OCI-LY3 (cell line): ENCODE measurements at regions not wholly inside any gene's neighbourhood (a gene's known extent, or its start where the extent isn't known, plus 50 kb on each side); places are given as distances from the start of the nearest gene placed in this dataset.

Experiments
- H2AFZ ChIP-seq: fragments of 200-600, 300-600 bp; shearing (Covaris generic); 2 replicates; pipeline ENCODE4 v1.6.0; 2014; ENCODE audit warnings: antibody characterized with exemption, low read depth, low read length
- H3K27ac ChIP-seq: fragments of 200-600, 300-600 bp; sonication (generic); 2 replicates; pipeline ENCODE4 v1.5.1; 2014; ENCODE audit warnings: mild to moderate bottlenecking, low read length, moderate library complexity, mixed read lengths
- H3K27me3 ChIP-seq: fragments of 200-600, 300-600 bp; sonication (generic); 2 replicates; pipeline ENCODE4 v1.6.1; 2014; ENCODE audit warnings: low read depth, low read length, mixed read lengths
- H3K36me3 ChIP-seq: fragments of 200-600, 300-600 bp; sonication (generic); replicated peaks from 2 replicates; pipeline ENCODE3; 2014; ENCODE audit warnings: low read depth, low read length, mixed read lengths
- H3K4me1 ChIP-seq: fragments of 300-600, 200-600 bp; sonication (generic); 2 replicates; pipeline ENCODE4 v1.6.1; 2014; ENCODE audit warnings: low read length, mixed read lengths
- H3K4me2 ChIP-seq: fragments of 200-600, 300-600 bp; sonication (generic); 2 replicates; pipeline ENCODE4 v1.6.1; 2014; ENCODE audit warnings: low read length, mixed read lengths
- H3K4me3 ChIP-seq: fragments of 300-600, 200-600 bp; sonication (generic); 2 replicates; pipeline ENCODE4 v1.5.1; 2014; ENCODE audit warnings: antibody characterized with exemption, mild to moderate bottlenecking, low read length, moderate library complexity
- H3K79me2 ChIP-seq: fragments of 300-600, 200-600 bp; shearing (Covaris generic); 2 replicates; pipeline ENCODE4 v1.6.1; 2014; ENCODE audit warnings: mild to moderate bottlenecking, low read length, mixed read lengths
- H3K9ac ChIP-seq: fragments of 300-600, 200-600 bp; shearing (Covaris generic); 2 replicates; pipeline ENCODE4 v1.6.0; 2014; ENCODE audit warnings: mild to moderate bottlenecking, low read length, moderate library complexity
- H3K9me3 ChIP-seq: fragments of 200-600, 300-600 bp; shearing (Covaris generic); 2 replicates; pipeline ENCODE4 v1.6.1; 2014; ENCODE audit warnings: low read length, mixed read lengths; ENCODE audit not compliant: insufficient read depth
- H4K20me1 ChIP-seq: fragments of 200-600, 300-600 bp; sonication (generic); 2 replicates; pipeline ENCODE4 v1.6.1; 2016; ENCODE audit warnings: low read length, mixed read lengths; ENCODE audit not compliant: insufficient read depth
- CTCF ChIP-seq: fragments of 200-600, 300-600 bp; sonication (generic); IDR thresholded peaks from 2 replicates; pipeline ENCODE4 v1.5.1; 2014; ENCODE audit warnings: antibody characterized with exemption, low read length, low read depth
- EZH2phosphoT487 ChIP-seq: fragments of 200-600 bp; shearing (Covaris generic); IDR thresholded peaks from 2 replicates; pipeline ENCODE4 v1.6.1; 2018; ENCODE audit warnings: antibody characterized with exemption, mixed run types, low read depth

GRCh38 chr1:81008293-81008692, 792.4 kb upstream of the ADGRL2 start:
- H2AFZ ChIP-seq, result no peak overlapping the region
- H3K9ac ChIP-seq, result no peak overlapping the region
- no peaks in the 10 kb centered on the region for H3K27me3 ChIP-seq
- H3K27ac ChIP-seq, result no peak overlapping the region
- no peaks in the 10 kb centered on the region for H3K4me1 ChIP-seq
- no peaks in the 10 kb centered on the region for H3K36me3 ChIP-seq
- no peaks in the 10 kb centered on the region for H4K20me1 ChIP-seq
- H3K4me3 ChIP-seq, result no peak overlapping the region
- no peaks in the 10 kb centered on the region for H3K79me2 ChIP-seq
- no peak overlapping the region for H3K4me2 ChIP-seq
- TF ChIP-seq CTCF, result no peak
- no peak for TF ChIP-seq EZH2phosphoT487
- no peaks in the 10 kb centered on the region for H3K9me3 ChIP-seq

- Histone ChIP-seq H3K4me3 (no peak overlapping the region), H2AFZ (no peak overlapping the region), H3K4me1 (no peaks in the 10 kb centered on the region), H3K27ac (no peak overlapping the region), H3K27me3 (no peaks in the 10 kb centered on the region), H3K79me2 (no peaks in the 10 kb centered on the region), H3K36me3 (no peaks in the 10 kb centered on the region), H3K4me2 (no peak overlapping the region), H3K9ac (no peak overlapping the region), H4K20me1 (no peaks in the 10 kb centered on the region), H3K9me3 (no peaks in the 10 kb centered on the region)
- TF ChIP-seq CTCF, result no peak
- no peak for TF ChIP-seq EZH2phosphoT487
These were observed 793.7 kb upstream of the ADGRL2 start for GRCh38 chr1:81007024-81007423.

- TF ChIP-seq EZH2phosphoT487, result no peak
- no peak for TF ChIP-seq CTCF
- Histone ChIP-seq H3K79me2 (no peaks in the 10 kb centered on the region), H3K9ac (no peak overlapping the region), H4K20me1 (no peaks in the 10 kb centered on the region), H3K4me2 (no peak overlapping the region), H3K9me3 (no peaks in the 10 kb centered on the region), H3K36me3 (no peaks in the 10 kb centered on the region), H3K4me1 (no peaks in the 10 kb centered on the region), H2AFZ (no peak overlapping the region), H3K27me3 (no peaks in the 10 kb centered on the region), H3K4me3 (no peak overlapping the region), H3K27ac (no peak overlapping the region)
These were observed 794.2 kb upstream of the ADGRL2 start for GRCh38 chr1:81006502-81006901.

- Histone ChIP-seq H2AFZ (no peak overlapping the region), H3K27me3 (no peaks in the 10 kb centered on the region), H3K9me3 (no peaks in the 10 kb centered on the region), H3K27ac (no peak overlapping the region), H3K4me1 (no peaks in the 10 kb centered on the region), H3K9ac (no peak overlapping the region), H3K4me2 (no peak overlapping the region), H3K79me2 (no peaks in the 10 kb centered on the region), H3K36me3 (no peaks in the 10 kb centered on the region), H3K4me3 (no peak overlapping the region), H4K20me1 (no peaks in the 10 kb centered on the region)
- no peak for TF ChIP-seq CTCF
- TF ChIP-seq EZH2phosphoT487, result no peak
These were observed 796.7 kb upstream of the ADGRL2 start for GRCh38 chr1:81004011-81004410.
